ENCODE measurements at regions not wholly inside any gene's neighbourhood (a gene's known extent, or its start where the extent isn't known, plus 50 kb on each side); places are given as distances from the start of the nearest gene placed in this dataset.

DNA sequence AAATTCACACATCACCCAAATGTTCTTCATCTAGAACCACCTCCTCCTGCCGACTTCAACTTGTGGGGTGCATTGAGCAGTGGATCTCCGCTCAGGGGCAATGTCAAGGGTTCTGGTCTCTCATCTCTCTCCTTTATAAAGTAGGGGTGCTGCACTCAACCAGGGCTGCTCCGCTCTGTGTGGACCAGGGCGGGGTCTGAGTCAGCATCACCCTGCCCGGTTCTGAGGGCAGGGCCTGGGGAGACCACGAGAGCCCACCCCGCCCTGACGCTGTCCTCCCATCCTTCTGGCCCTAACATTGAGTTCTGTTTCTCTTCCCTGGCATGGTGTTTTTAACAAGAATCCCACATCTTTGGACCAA, 311.6 kb upstream of the DIO3 start:
- H3K79me2 ChIP-seq (replicated peaks; ENCODE audit: insufficient read depth, low read length) = no peaks in the 10 kb centered on the region
- H2AFZ ChIP-seq (ENCODE audit: low read depth, low read length) = no peak overlapping the region
- no peak overlapping the region for H3K27ac ChIP-seq (ENCODE audit: low read length)
- TF ChIP-seq SMC3 (conservative IDR thresholded peaks at IDR 0.05; ENCODE audit: poor library complexity) = no peak
- TF ChIP-seq TAF1 (IDR thresholded peaks at IDR 0.05; ENCODE audit: low read depth) = no peak
- TF ChIP-seq, protein P1, sequence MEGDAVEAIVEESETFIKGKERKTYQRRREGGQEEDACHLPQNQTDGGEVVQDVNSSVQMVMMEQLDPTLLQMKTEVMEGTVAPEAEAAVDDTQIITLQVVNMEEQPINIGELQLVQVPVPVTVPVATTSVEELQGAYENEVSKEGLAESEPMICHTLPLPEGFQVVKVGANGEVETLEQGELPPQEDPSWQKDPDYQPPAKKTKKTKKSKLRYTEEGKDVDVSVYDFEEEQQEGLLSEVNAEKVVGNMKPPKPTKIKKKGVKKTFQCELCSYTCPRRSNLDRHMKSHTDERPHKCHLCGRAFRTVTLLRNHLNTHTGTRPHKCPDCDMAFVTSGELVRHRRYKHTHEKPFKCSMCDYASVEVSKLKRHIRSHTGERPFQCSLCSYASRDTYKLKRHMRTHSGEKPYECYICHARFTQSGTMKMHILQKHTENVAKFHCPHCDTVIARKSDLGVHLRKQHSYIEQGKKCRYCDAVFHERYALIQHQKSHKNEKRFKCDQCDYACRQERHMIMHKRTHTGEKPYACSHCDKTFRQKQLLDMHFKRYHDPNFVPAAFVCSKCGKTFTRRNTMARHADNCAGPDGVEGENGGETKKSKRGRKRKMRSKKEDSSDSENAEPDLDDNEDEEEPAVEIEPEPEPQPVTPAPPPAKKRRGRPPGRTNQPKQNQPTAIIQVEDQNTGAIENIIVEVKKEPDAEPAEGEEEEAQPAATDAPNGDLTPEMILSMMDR (IDR thresholded peaks at IDR 0.05; ENCODE audit: poor library complexity, severe bottlenecking) = no peak
- TF ChIP-seq, protein P2, sequence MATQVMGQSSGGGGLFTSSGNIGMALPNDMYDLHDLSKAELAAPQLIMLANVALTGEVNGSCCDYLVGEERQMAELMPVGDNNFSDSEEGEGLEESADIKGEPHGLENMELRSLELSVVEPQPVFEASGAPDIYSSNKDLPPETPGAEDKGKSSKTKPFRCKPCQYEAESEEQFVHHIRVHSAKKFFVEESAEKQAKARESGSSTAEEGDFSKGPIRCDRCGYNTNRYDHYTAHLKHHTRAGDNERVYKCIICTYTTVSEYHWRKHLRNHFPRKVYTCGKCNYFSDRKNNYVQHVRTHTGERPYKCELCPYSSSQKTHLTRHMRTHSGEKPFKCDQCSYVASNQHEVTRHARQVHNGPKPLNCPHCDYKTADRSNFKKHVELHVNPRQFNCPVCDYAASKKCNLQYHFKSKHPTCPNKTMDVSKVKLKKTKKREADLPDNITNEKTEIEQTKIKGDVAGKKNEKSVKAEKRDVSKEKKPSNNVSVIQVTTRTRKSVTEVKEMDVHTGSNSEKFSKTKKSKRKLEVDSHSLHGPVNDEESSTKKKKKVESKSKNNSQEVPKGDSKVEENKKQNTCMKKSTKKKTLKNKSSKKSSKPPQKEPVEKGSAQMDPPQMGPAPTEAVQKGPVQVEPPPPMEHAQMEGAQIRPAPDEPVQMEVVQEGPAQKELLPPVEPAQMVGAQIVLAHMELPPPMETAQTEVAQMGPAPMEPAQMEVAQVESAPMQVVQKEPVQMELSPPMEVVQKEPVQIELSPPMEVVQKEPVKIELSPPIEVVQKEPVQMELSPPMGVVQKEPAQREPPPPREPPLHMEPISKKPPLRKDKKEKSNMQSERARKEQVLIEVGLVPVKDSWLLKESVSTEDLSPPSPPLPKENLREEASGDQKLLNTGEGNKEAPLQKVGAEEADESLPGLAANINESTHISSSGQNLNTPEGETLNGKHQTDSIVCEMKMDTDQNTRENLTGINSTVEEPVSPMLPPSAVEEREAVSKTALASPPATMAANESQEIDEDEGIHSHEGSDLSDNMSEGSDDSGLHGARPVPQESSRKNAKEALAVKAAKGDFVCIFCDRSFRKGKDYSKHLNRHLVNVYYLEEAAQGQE (IDR thresholded peaks at IDR 0.05; ENCODE audit: borderline replicate concordance) = no peak
- no peak for TF ChIP-seq EZH2 (IDR thresholded peaks at IDR 0.05; ENCODE audit: borderline replicate concordance, insufficient read depth, low read length, poor library complexity, severe bottlenecking)
- TF ChIP-seq EP300 (conservative IDR thresholded peaks at IDR 0.05; ENCODE audit: poor library complexity, severe bottlenecking) = no peak
- TF ChIP-seq POLR2AphosphoS5 (IDR thresholded peaks at IDR 0.05) = no peak
- TF ChIP-seq MXI1 (conservative IDR thresholded peaks at IDR 0.05; ENCODE audit: poor library complexity, severe bottlenecking) = no peak
- no peak for TF ChIP-seq RAD21 (conservative IDR thresholded peaks at IDR 0.05)
- H3K36me3 ChIP-seq (ENCODE audit: insufficient read depth, low read length) = no peaks in the 10 kb centered on the region
- no peak overlapping the region for H3K9ac ChIP-seq (ENCODE audit: low read length)
- H3K4me2 ChIP-seq (ENCODE audit: low read length) = no peak overlapping the region
- no peaks in the 10 kb centered on the region for H3F3A ChIP-seq (ENCODE audit: insufficient read depth, low read length, poor library complexity, severe bottlenecking)
- H3K27me3 ChIP-seq (ENCODE audit: insufficient read depth, low read depth, low read length) = no peaks in the 10 kb centered on the region
- H3K9me3 ChIP-seq (ENCODE audit: low read length) = no peaks in the 10 kb centered on the region
- H4K20me1 ChIP-seq (ENCODE audit: insufficient read depth) = no peaks in the 10 kb centered on the region
- no peaks in the 10 kb centered on the region for H3K9me2 ChIP-seq (ENCODE audit: insufficient read depth, low read length)
- H3K4me3 ChIP-seq (ENCODE audit: low read length) = no peak overlapping the region

DNA sequence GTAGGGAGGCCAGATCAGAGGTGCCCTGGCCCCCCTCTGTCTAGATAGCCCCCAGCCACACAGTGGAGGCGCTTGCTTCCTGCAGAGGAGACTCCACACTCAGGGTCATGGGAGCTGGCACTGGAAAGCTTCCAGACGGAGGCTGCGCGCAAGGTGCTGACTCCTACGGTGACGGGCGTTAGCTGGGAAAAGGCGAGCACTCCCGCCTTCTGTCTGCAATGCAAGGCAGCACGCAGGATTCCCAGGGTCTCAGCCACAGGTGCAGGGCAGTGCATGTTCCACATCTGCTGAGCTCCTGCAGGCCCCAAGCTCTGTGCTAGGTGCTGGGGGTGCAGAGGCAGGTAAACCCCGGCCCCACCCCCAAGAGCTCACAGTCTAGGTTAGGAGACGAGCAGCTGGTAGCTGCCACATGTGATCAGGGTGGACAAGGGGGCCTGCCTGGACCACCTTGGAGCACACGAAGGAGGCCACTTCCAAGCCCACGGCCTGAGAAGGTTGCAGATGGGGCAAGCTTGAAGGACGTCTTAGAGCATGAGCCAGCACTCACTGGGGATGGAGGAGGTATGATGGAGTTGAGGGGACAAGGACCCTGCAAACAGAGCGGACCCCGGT, 310.9 kb upstream of the DIO3 start:
- no peak overlapping the region for H3K4me3 ChIP-seq (ENCODE audit: low read length)
- H3K9ac ChIP-seq (ENCODE audit: low read length) = no peak overlapping the region
- no peaks in the 10 kb centered on the region for H3K27me3 ChIP-seq (ENCODE audit: insufficient read depth, low read depth, low read length)
- no peak overlapping the region for H3K27ac ChIP-seq (ENCODE audit: low read length)
- no peaks in the 10 kb centered on the region for H3K9me3 ChIP-seq (ENCODE audit: low read length)
- no peaks in the 10 kb centered on the region for H3F3A ChIP-seq (ENCODE audit: insufficient read depth, low read length, poor library complexity, severe bottlenecking)
- H2AFZ ChIP-seq (ENCODE audit: low read depth, low read length) = no peak overlapping the region
- H4K20me1 ChIP-seq (ENCODE audit: insufficient read depth) = no peaks in the 10 kb centered on the region
- H3K9me2 ChIP-seq (ENCODE audit: insufficient read depth, low read length) = no peaks in the 10 kb centered on the region
- H3K36me3 ChIP-seq (ENCODE audit: insufficient read depth, low read length) = no peaks in the 10 kb centered on the region
- H3K79me2 ChIP-seq (replicated peaks; ENCODE audit: insufficient read depth, low read length) = no peaks in the 10 kb centered on the region
- TF ChIP-seq RAD21 (conservative IDR thresholded peaks at IDR 0.05) (no peak), MXI1 (conservative IDR thresholded peaks at IDR 0.05; ENCODE audit: poor library complexity, severe bottlenecking) (no peak), EZH2 (IDR thresholded peaks at IDR 0.05; ENCODE audit: borderline replicate concordance, insufficient read depth, low read length, poor library complexity, severe bottlenecking) (no peak), POLR2AphosphoS5 (IDR thresholded peaks at IDR 0.05) (no peak), TAF1 (IDR thresholded peaks at IDR 0.05; ENCODE audit: low read depth) (no peak), SMC3 (conservative IDR thresholded peaks at IDR 0.05; ENCODE audit: poor library complexity) (no peak), EP300 (conservative IDR thresholded peaks at IDR 0.05; ENCODE audit: poor library complexity, severe bottlenecking) (no peak)
- TF ChIP-seq, protein P1 (IDR thresholded peaks at IDR 0.05; ENCODE audit: poor library complexity, severe bottlenecking) = no peak
- TF ChIP-seq, protein P2 (IDR thresholded peaks at IDR 0.05; ENCODE audit: borderline replicate concordance) = no peak
- H3K4me2 ChIP-seq (ENCODE audit: low read length) = no peak overlapping the region

All from neural cell (in vitro differentiated cells).